GM19452 (cell line): ENCODE measurements at regions not wholly inside any gene's neighbourhood (a gene's known extent, or its start where the extent isn't known, plus 50 kb on each side); places are given as distances from the start of the nearest gene placed in this dataset.

Experiments used
- ATAC-seq: cut with Tn5 transposase; IDR thresholded peaks from one replicate; pipeline ENCODE4 v1.9.1; 2021; ENCODE audit not compliant: unreplicated experiment

GRCh38 chr9:82299870-82300269, 311.3 kb downstream of the SPATA31D1 start:
- no peak for ATAC-seq

GRCh38 chr9:82302968-82303655, 314.5 kb downstream of the SPATA31D1 start:
- no peak for ATAC-seq

GRCh38 chr9:82308836-82309235, 320.3 kb downstream of the SPATA31D1 start:
- ATAC-seq: no peak

GRCh38 chr9:82313697-82314096, 325.1 kb downstream of the SPATA31D1 start:
- no peak for ATAC-seq

- ATAC-seq: no peak
Measured at GRCh38 chr9:82320566-82320965, 332.0 kb downstream of the SPATA31D1 start.

GRCh38 chr9:82325907-82326306, 337.3 kb downstream of the SPATA31D1 start:
- no peak for ATAC-seq

- ATAC-seq: no peak
Measured at GRCh38 chr9:82327641-82328040, 339.1 kb downstream of the SPATA31D1 start.

- ATAC-seq: no peak
Measured at GRCh38 chr9:82331079-82331478, 342.5 kb downstream of the SPATA31D1 start.

GRCh38 chr9:82332018-82332773, 343.6 kb downstream of the SPATA31D1 start:
- ATAC-seq: no peak

GRCh38 chr9:82332774-82333152, 344.2 kb downstream of the SPATA31D1 start:
- ATAC-seq: no peak

GRCh38 chr9:82333671-82334070, 345.1 kb downstream of the SPATA31D1 start:
- ATAC-seq: no peak

- no peak for ATAC-seq
Measured at GRCh38 chr9:82334286-82334685, 345.7 kb downstream of the SPATA31D1 start.

- ATAC-seq: no peak
Measured at GRCh38 chr9:82337351-82337750, 348.8 kb downstream of the SPATA31D1 start.

GRCh38 chr9:82342046-82342445, 353.5 kb downstream of the SPATA31D1 start:
- no peak for ATAC-seq

- ATAC-seq: no peak
Measured at GRCh38 chr9:82346040-82346439, 357.5 kb downstream of the SPATA31D1 start.

- no peak for ATAC-seq
Measured at GRCh38 chr9:82353631-82354278, 365.2 kb downstream of the SPATA31D1 start.

GRCh38 chr9:82354279-82354659, 365.7 kb downstream of the SPATA31D1 start:
- no peak for ATAC-seq

- ATAC-seq: no peak
Measured at GRCh38 chr9:82356131-82356530, 367.6 kb downstream of the SPATA31D1 start.

GRCh38 chr9:82356871-82357270, 368.3 kb downstream of the SPATA31D1 start:
- no peak for ATAC-seq

- no peak for ATAC-seq
Measured at GRCh38 chr9:82363198-82363597, 374.6 kb downstream of the SPATA31D1 start.

- ATAC-seq: no peak
Measured at GRCh38 chr9:82363682-82364081, 375.1 kb downstream of the SPATA31D1 start.

GRCh38 chr9:82367016-82367415, 378.4 kb downstream of the SPATA31D1 start:
- ATAC-seq: no peak
